RWPE1 (cell line): ENCODE measurements at regions not wholly inside any gene's neighbourhood (a gene's known extent, or its start where the extent isn't known, plus 50 kb on each side); places are given as distances from the start of the nearest gene placed in this dataset.
A peak's percentile ranks its signal among the peaks of the same experiment; 100 is the strongest.

Experiments used
- CTCF ChIA-PET: fragments of 350-600 bp; sonication (Branson Sonifier 250); formaldehyde crosslinking; extraction: SDS; loops from one replicate; lab custom pipeline; 2021; lab: Yijun Ruan, JAX
- POLR2A ChIA-PET: fragments of 400-600 bp; formaldehyde crosslinking; extraction: SDS; loops from one replicate; lab custom pipeline; 2020; ENCODE audit warnings: antibody characterized with exemption; ENCODE audit not compliant: low non-redundant PET; lab: Yijun Ruan, JAX
- DNase-seq: peaks from one replicate; pipeline ENCODE4 v3.0.0; 2012; ENCODE audit warnings: low spot score
- H3K27ac ChIP-seq: fragments of 450-650 bp; 2 replicates; pipeline ENCODE4 v1.5.1; 2017
- TF ChIP-seq, protein P1 (sequence below): fragments of 450-650 bp; conservative IDR thresholded peaks from 2 replicates; pipeline ENCODE4 v1.5.1; 2017; ENCODE audit warnings: low read depth, mild to moderate bottlenecking

GRCh38 chr11:12599408-12600143 lies 74.6 kb upstream of the TEAD1 start:
- CTCF ChIA-PET, result interaction anchor here (0.8 to 1.4 kb wide), 6 partner anchors 17 to 348 kb away, joined by 3 to 5 read pairs (median 4); no protein-coding TSS in a partner anchor
- POLR2A ChIA-PET, result no interaction called here
- DNase-seq, result peak; percentile 11
- TF ChIP-seq, protein P1, sequence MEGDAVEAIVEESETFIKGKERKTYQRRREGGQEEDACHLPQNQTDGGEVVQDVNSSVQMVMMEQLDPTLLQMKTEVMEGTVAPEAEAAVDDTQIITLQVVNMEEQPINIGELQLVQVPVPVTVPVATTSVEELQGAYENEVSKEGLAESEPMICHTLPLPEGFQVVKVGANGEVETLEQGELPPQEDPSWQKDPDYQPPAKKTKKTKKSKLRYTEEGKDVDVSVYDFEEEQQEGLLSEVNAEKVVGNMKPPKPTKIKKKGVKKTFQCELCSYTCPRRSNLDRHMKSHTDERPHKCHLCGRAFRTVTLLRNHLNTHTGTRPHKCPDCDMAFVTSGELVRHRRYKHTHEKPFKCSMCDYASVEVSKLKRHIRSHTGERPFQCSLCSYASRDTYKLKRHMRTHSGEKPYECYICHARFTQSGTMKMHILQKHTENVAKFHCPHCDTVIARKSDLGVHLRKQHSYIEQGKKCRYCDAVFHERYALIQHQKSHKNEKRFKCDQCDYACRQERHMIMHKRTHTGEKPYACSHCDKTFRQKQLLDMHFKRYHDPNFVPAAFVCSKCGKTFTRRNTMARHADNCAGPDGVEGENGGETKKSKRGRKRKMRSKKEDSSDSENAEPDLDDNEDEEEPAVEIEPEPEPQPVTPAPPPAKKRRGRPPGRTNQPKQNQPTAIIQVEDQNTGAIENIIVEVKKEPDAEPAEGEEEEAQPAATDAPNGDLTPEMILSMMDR, result peak; percentile 37
- no peak overlapping the region for H3K27ac ChIP-seq

GRCh38 chr11:12600829-12601228 lies 73.4 kb upstream of the TEAD1 start:
- CTCF ChIA-PET, result interaction anchor here (0.7 kb wide), 2 partner anchors 135 to 288 kb away, joined by 3 read pairs; no protein-coding TSS in a partner anchor
- POLR2A ChIA-PET, result no interaction called here
- no peak overlapping the region for H3K27ac ChIP-seq
- no peak for DNase-seq
- TF ChIP-seq, protein P1, result no peak

GRCh38 chr11:12602421-12602820 lies 71.8 kb upstream of the TEAD1 start:
- no peak for DNase-seq
- ChIA-PET CTCF (no interaction called here), POLR2A (no interaction called here)
- no peak overlapping the region for H3K27ac ChIP-seq
- TF ChIP-seq, protein P1, result no peak

- ChIA-PET POLR2A (no interaction called here), CTCF (interaction anchor here (0.6 kb wide), 1 partner anchor 20 kb away, joined by 3 read pairs; no protein-coding TSS in a partner anchor)
- TF ChIP-seq, protein P1, result no peak
- no peak for DNase-seq
- no peak overlapping the region for H3K27ac ChIP-seq
Observed at GRCh38 chr11:12603143-12604088, 70.8 kb upstream of the TEAD1 start.

DNA sequence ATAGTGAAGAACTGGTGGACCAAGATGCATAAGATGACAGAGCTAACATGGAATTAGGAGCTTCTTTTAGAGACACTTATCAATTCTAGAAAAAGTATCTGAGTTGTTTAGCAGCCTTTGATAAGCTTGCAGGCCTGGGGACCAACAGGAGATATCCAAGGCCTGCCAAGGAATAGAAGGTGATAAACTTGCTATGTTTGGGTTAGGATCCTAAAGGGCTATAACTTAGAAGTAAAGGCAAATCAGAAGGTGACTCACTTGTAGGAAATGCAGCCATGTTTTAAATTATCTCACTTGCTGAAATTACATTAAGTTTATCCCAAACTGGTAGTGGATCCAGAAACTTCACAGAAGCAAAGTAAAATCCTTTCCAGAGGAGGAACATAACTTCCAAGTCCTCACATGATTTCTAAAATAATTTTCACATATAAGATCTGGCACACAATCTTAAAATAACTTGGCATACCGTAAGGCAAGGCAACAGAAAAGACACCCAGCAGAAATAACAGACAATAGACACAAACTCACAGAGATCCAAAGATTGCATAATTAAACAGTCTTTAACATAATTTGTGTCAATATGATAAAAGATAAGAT lies 69.6 kb upstream of the TEAD1 start:
- ChIA-PET POLR2A (no interaction called here), CTCF (interaction anchor here (0.5 kb wide), 1 partner anchor 31 kb away, joined by 3 read pairs; no protein-coding TSS in a partner anchor)

More for the DNA sequence above, 69.6 kb upstream of the TEAD1 start:
- DNase-seq, result no peak
- TF ChIP-seq, protein P1, result no peak
- no peak overlapping the region for H3K27ac ChIP-seq
